NCI-H446 (cell line): ENCODE measurements at regions not wholly inside any gene's neighbourhood (a gene's known extent, or its start where the extent isn't known, plus 50 kb on each side); places are given as distances from the start of the nearest gene placed in this dataset.
"Not testable (repeated sequence)": the region's sequence is repeated elsewhere in the genome, so short reads cannot be mapped to it uniquely, and the experiment has no call there.

Source experiments
- DNase-seq, 2 experiments: peaks; one replicate each; lab custom pipeline; 2025; lab: John Stamatoyannopoulos, UW

GRCh38 chr14:57061009-57061711, 207.5 kb downstream of the EXOC5 start:
- DNase-seq = no peak

GRCh38 chr14:57060276-57060955, 208.3 kb downstream of the EXOC5 start:
- DNase-seq = no peak

- no peak for DNase-seq
Observed at GRCh38 chr14:57058319-57058718, 210.4 kb downstream of the EXOC5 start.

GRCh38 chr14:57057803-57058202, 210.9 kb downstream of the EXOC5 start:
- DNase-seq = peak in 1 of 2 experiments; percentile 8

DNA sequence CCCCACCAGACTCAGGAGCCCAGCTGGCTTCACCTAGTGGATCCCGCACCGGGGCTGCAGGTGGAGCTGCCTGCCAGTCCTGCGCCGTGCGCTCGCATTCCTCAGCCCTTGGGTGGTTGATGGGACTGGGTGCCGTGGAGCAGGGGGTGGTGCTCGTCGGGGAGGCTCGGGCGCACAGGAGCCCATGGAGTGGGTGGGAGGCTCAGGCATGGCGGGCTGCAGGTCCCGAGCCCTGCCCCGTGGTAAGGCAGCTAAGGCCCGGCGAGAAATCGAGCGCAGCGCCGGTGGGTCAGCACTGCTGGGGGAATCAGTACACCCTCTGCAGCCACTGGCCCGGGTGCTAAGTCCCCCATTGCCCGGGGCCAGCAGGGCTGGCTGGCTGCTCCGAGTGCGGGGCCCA, 212.2 kb downstream of the EXOC5 start:
- not testable (repeated sequence) for DNase-seq

DNA sequence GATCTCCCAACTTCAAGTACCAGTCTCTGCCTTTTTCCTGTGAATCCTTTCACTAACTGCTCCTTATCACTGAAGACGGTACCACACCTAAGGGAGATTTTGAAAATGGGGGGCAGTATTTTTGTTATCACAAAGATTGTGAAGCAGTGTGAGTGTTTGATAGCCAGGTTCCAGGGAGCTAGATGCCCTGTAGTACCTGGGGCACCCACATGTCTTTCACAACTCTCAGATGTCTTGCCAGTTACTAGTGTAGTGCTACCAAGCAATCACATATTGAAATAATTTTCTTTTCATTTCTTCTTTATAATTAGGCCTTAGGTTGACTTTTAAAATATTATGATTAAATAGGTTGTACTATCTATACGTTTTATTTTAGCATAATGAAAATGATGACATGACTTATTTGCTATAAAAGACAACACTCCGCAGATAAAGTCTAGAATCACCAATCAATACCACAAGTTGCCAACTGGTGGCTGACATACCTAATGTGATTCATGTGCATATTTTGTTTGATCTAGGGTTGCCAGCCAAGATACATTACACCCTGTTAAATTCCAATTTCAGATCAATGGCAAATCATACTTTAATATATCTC, 215.9 kb downstream of the EXOC5 start:
- DNase-seq = no peak

GRCh38 chr14:57051633-57052032, 217.1 kb downstream of the EXOC5 start:
- no peak for DNase-seq

GRCh38 chr14:57049848-57050247, 218.9 kb downstream of the EXOC5 start:
- DNase-seq = no peak

DNA sequence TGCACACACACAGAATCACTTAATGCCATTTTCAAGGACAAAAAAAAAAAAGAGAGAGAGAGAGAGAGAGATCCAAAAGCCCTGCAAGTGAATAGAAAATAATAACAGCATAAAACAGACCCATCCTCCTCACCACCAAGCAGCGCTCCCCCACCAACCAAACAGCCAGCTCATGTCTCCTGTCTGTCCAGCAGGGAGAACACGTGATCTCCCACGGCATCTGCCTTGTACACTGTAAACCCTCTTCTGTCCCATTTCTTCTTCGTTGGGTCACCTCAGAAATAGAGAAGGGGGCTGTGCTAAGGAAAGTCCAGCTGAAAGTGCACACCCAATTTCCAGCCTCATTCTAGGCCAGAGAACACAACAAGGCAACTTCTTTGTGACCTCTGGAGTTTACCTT, 222.5 kb downstream of the EXOC5 start:
- no peak for DNase-seq

DNA sequence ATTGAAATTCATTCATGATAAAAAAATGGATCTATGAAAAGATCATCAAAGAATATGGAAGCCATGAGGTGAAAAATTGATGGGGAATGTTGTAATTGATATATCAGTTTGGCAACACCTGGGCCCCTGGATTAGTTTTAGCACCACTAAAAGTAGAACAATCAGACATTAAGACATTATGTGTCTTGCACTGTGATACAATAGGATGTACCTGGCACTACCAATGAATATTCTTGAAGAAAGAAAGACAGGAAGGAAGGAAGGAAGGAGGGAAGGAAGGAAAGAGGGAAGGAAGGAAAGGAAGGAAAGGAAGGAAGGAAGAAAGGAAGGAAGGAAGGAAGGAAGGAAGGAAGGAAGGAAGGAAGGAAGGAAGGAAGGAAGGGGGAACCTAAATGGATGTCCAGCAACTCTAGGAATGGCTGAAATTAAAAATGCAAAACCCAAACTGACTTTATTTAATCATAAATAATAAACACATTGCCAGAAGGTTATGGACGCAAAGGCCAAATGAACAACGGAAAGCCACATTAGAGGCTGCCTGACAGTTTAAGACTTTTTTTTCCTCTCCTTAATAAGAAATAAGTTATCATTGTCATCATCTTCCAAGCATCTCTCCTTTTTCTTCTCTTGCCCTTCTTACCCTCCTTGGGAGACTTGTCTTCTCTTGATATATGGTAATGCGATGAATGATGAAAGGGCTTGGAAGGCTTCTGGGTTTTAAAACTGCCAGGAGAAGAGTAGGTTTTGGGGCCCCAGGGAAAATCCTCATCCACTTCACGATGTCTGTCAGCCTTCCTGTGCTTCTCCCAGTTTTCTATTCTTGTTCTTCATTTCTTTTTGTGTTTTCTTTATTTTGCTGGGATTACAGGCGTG, 224.4 kb downstream of the EXOC5 start:
- DNase-seq = not testable (repeated sequence)

DNA sequence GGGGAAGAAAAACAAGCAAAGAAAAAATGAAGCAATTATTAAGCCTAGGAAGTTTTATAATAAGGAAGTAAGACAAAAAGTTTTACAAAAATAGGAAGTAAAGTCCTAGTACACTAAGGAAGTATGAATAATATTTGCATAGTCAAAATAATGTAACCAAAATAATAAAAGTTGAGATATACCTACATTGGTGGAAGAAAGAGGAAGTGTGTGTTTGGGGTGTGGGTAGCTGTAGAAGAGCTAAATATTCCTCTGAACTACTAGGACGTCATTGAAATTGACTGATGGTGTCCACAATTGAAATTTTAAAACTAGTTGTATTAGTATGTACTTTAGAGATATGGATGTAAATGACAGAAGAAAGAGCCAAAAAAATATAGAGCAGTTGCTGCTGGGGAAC, 228.4 kb upstream of the OTX2 start:
- DNase-seq = no peak

DNA sequence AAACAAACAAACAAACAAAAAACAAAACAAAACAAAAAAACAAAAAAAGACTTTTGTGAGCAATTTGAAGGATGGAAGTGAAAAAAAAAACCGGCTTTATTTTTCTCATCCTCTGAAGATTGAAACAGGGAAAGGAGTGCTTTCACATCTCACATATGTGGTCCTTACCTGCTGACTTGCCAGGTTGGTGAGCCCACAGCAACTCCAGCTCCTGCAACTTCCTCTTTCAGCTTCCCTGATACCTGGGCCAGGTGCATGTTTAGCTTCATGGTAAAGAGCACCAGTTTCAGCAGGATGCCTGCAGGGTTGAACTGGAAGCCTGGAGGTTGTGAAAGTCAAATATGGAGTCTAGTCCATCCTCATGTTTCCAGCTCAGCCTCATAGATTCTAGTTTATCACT, 221.2 kb upstream of the OTX2 start:
- DNase-seq = no peak

DNA sequence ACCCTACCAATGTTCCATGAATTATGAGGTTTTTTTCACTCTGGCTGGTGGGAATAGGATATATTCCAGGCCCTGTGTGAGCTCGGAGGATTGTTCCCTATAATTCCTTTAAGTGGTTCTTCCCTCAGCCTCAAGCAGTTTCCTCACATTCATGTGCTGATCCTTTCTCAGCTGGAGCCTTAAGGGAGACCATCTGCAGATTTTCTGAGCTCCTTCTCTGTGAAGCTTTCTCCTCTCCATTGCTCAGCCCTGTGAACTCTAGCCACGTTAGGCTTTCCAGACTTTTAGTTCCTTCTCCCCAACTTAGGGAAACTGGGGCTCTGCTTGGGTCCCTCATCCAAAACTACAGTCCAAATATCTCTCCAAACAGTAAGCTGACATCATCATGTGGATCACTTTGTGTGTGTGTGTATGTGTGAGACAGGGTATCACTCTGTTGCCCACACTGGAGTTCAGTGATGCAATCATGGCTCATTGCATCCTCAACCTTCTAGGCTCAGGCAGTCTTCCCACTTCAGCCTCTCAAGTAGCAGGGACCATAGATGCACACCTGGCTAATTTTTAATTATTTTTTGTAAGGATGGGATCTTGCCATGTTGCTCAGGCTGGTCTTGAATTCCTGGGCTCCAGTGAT, 219.5 kb upstream of the OTX2 start:
- no peak for DNase-seq

DNA sequence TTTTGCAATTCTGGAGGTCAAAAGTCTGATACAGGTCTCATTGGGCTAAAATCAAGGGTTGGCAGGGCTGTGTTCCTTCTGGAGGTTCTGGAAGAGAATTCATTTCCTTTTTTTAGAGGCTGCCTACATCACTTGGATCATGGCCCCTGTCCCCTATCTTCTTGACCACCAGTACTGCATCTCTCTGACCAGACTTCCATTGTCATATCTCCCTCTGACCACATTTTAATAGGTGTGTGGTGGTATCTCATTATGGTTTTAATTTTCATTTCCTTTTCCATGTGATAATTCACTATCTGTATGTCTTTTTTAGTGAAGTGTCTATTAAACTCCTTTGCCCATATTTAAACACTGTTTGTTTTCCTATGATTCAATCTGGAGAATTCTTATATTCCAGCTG, 215.2 kb upstream of the OTX2 start:
- no peak for DNase-seq

- DNase-seq = no peak
Observed at GRCh38 chr14:57022608-57023007, 212.3 kb upstream of the OTX2 start.

- DNase-seq = no peak
Observed at GRCh38 chr14:57018065-57018464, 207.8 kb upstream of the OTX2 start.

- no peak for DNase-seq
Observed at GRCh38 chr14:57013987-57014386, 203.7 kb upstream of the OTX2 start.

DNA sequence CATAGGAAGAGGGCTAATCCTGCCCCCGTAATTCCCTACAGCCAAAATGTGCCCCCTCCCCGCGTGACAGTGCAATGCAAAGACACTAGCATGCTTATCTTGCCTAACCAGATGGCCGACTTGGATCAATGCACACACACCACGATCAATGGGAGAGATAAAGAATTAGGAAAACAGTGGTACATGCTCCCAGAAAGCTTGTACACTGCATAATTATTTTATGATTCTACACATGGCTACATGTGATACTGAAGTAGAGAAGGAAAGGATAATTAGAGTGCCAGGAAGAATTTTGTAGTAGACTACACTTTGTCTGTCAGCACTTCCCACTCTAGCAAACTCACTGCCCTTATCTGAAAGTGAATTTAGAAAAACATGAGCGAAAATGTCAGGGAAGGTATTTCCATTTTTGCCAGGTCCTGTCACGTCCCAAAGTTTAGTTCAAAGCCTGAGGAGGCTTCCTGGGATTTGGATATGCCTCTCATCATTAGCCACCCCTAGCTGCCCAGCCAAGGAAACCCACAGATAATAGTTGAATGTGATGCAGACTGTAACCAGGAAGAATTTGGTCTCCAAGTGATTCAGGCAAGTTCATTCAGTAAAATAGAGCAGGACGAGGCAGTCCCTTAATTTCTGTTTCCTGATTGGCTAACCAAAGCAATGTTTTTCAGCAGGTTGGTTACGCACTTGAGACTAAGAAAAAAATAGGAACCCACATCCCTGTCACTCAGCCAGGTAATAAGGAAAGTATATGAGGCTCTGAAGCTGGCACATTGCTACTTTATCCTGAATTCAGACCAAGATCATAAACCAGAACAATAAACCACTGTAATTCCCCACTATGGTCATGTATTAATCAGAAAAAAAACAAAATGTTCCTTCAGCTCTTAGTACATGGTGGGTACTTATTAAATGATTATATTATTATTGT, 199.6 kb upstream of the OTX2 start:
- no peak for DNase-seq

DNA sequence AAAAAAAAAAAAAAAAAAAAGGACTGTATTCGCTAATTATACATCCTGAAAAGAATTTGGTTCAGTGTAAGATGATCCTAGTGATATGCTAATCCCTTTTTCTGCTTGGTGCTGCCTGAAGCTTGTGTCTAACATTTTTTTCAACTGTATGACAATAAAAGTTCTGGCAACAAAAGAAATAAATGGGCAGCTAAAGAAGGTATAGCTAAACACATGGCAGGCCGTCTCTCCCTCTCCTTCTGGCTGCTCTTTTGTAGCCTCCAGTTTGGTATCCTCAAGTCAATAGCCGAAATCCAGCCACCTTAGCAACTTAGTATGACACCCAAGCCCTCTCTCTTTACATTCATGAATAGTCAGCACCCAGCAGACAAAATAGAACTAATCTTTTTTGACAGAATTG, 198.3 kb upstream of the OTX2 start:
- no peak for DNase-seq

GRCh38 chr14:56998728-56999127, 188.4 kb upstream of the OTX2 start:
- DNase-seq = no peak
